Keratinocyte (primary cell): ENCODE measurements at regions not wholly inside any gene's neighbourhood (a gene's known extent, or its start where the extent isn't known, plus 50 kb on each side); places are given as distances from the start of the nearest gene placed in this dataset.

Source experiments
- CTCF ChIP-seq, 3 experiments: IDR thresholded peaks in 1 of 3; conservative IDR thresholded peaks in 1 of 3; optimal IDR thresholded peaks in 1 of 3; 2 replicates in 2 of 3; 3 replicates in 1 of 3; pipeline versions ENCODE3 to v1.5.1; 2011; ENCODE audit warnings: low read length in 3 of 3, mild to moderate bottlenecking in 3 of 3, moderate library complexity in 2 of 3, control low read depth in 1 of 3, inconsistent platforms in 1 of 3; ENCODE audit not compliant: insufficient read depth in 2 of 3; ENCODE audit errors: extremely low read depth in 1 of 3
- EZH2 ChIP-seq: IDR thresholded peaks from one replicate; pipeline ENCODE4 v1.6.1; 2012; ENCODE audit warnings: inconsistent platforms, mild to moderate bottlenecking, low read length, moderate library complexity

DNA sequence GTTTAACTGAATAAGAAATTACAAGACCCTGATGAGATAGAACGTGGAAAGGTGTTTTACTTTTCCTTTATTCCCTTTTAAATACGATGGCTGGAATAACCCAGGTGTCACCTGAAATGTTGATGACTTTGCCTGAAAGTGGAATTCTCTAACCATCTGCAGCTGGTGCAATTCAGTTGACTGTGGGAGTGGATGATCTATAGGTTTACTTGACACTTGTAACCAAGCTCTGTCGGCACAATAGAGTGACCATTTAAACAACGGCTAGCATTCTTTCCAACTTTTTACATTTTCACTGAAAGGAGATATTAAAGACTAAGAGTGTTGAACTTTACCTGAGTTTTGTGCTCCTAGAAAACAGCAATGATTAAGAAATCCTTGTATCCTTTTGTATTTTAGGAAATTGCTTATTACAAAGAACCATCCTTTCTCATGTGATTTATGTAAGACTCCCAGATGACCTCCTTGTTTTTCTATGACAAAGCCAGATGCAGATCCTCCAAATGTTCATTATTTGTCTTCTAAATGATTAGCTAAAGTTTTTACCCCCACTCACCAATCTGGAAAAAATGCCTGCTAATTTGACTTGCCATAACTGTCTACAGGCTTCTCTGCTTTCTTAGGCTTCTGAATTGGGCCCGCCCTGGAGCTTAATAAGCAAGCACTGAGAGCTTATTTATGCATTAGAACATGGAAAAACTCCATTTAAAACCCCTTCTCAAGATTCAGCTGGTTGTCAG, 129.5 kb upstream of the LRRC7 start:
- TF ChIP-seq CTCF (optimal IDR thresholded peaks at IDR 0.05 in 1 of 3, IDR thresholded peaks at IDR 0.05 in 1 of 3, conservative IDR thresholded peaks at IDR 0.05 in 1 of 3; ENCODE audit: extremely low read depth in 1 of 3, insufficient read depth in 2 of 3, low read length in 3 of 3): no peak
- no peak for TF ChIP-seq EZH2
